WTC11 (cell line): ENCODE measurements at regions not wholly inside any gene's neighbourhood (a gene's known extent, or its start where the extent isn't known, plus 50 kb on each side); places are given as distances from the start of the nearest gene placed in this dataset.

Experiments
- ATAC-seq: fragments of 200-7000 bp; cut with Tn5 transposase; 2 replicates; pipeline ENCODE4 v1.10.0; 2021; ENCODE audit warnings: mild to moderate bottlenecking, moderate library complexity
- CTCF ChIA-PET: fragments of 300-600 bp; sonication (Branson Sonifier 250); formaldehyde crosslinking; loops from one replicate; lab custom pipeline; 2021; ENCODE audit warnings: antibody characterized with exemption; lab: Charles Lee
- POLR2A ChIA-PET: fragments of 350-600 bp; sonication (Branson Sonifier 250); formaldehyde crosslinking; loops from one replicate; lab custom pipeline; 2021; ENCODE audit warnings: antibody characterized with exemption; lab: Charles Lee
- DNase-seq: peaks from one replicate; pipeline ENCODE4 v3.0.0; 2021; ENCODE audit warnings: low spot score
- H3K27ac Mint-ChIP-seq: 2 replicates; pipeline ENCODE4 v1.8.0; 2021; ENCODE audit warnings: mixed read lengths
- H3K27me3 Mint-ChIP-seq: 2 replicates; pipeline ENCODE4 v1.8.0; 2021; ENCODE audit warnings: low read depth, mild to moderate bottlenecking, moderate library complexity, mixed read lengths
- H3K36me3 Mint-ChIP-seq: 2 replicates; pipeline ENCODE4 v1.8.0; 2021; ENCODE audit warnings: mixed read lengths
- H3K4me1 Mint-ChIP-seq: 2 replicates; pipeline ENCODE4 v1.8.0; 2022; ENCODE audit warnings: mixed read lengths
- H3K4me3 Mint-ChIP-seq: 2 replicates; pipeline ENCODE4 v1.8.0; 2021; ENCODE audit warnings: mild to moderate bottlenecking, moderate library complexity, mixed read lengths
- H3K9me3 Mint-ChIP-seq: 2 replicates; pipeline ENCODE4 v1.8.0; 2021; ENCODE audit warnings: mixed read lengths
- AFF4 ChIP-seq: sonication (generic); formaldehyde crosslinking; IDR thresholded peaks from 2 replicates; pipeline ENCODE4 v1.8.1; 2023; ENCODE audit warnings: mild to moderate bottlenecking, missing genetic modification reagents, borderline replicate concordance
- AR ChIP-seq: fragments of 250-450 bp; sonication (Bioruptor Pico); IDR thresholded peaks from 2 replicates; pipeline ENCODE4 v1.9.0; 2021; ENCODE audit warnings: mild to moderate bottlenecking
- CBFB ChIP-seq: sonication (generic); formaldehyde crosslinking; IDR thresholded peaks from 2 replicates; pipeline ENCODE4 v1.8.1; 2022; ENCODE audit warnings: mild to moderate bottlenecking, low read depth, missing genetic modification reagents
- CREM ChIP-seq: sonication (generic); formaldehyde crosslinking; IDR thresholded peaks from 2 replicates; pipeline ENCODE4 v1.8.1; 2022; ENCODE audit warnings: mild to moderate bottlenecking, missing genetic modification reagents, moderate library complexity
- E2F1 ChIP-seq: sonication (generic); formaldehyde crosslinking; IDR thresholded peaks from 2 replicates; pipeline ENCODE4 v1.8.0; 2022; ENCODE audit warnings: mild to moderate bottlenecking, missing genetic modification reagents
- ETV6 ChIP-seq: sonication (generic); formaldehyde crosslinking; IDR thresholded peaks from 2 replicates; pipeline ENCODE4 v1.8.1; 2022; ENCODE audit warnings: mild to moderate bottlenecking, missing genetic modification reagents
- FOXP1 ChIP-seq: sonication (generic); formaldehyde crosslinking; IDR thresholded peaks from 2 replicates; pipeline ENCODE4 v1.8.0; 2022; ENCODE audit warnings: missing genetic modification reagents, mild to moderate bottlenecking, moderate library complexity, borderline replicate concordance
- HMGXB4 ChIP-seq: sonication (generic); formaldehyde crosslinking; IDR thresholded peaks from 2 replicates; pipeline ENCODE4 v1.8.1; 2023; ENCODE audit warnings: mild to moderate bottlenecking, moderate library complexity, missing genetic modification reagents
- NFE2L1 ChIP-seq: sonication (generic); formaldehyde crosslinking; IDR thresholded peaks from 2 replicates; pipeline ENCODE4 v1.8.1; 2023; ENCODE audit warnings: missing genetic modification reagents
- PRRX2 ChIP-seq: fragments of 250-450 bp; sonication (Bioruptor Pico); IDR thresholded peaks from 2 replicates; pipeline ENCODE4 v1.8.0; 2021; ENCODE audit warnings: mild to moderate bottlenecking
- RELA ChIP-seq: sonication (generic); formaldehyde crosslinking; IDR thresholded peaks from 2 replicates; pipeline ENCODE4 v1.8.1; 2022; ENCODE audit warnings: missing genetic modification reagents, mild to moderate bottlenecking, borderline replicate concordance
- SOX15 ChIP-seq: fragments of 250-450 bp; sonication (Bioruptor Pico); IDR thresholded peaks from 2 replicates; pipeline ENCODE4 v1.9.0; 2021; ENCODE audit warnings: mild to moderate bottlenecking
- TP53 ChIP-seq: sonication (generic); formaldehyde crosslinking; IDR thresholded peaks from 2 replicates; pipeline ENCODE4 v1.8.1; 2023; ENCODE audit warnings: mild to moderate bottlenecking, missing genetic modification reagents
- USF1 ChIP-seq: sonication (generic); formaldehyde crosslinking; IDR thresholded peaks from 2 replicates; pipeline ENCODE4 v1.8.0; 2022; ENCODE audit warnings: mild to moderate bottlenecking, missing genetic modification reagents
- ZBTB21 ChIP-seq: sonication (generic); formaldehyde crosslinking; IDR thresholded peaks from 2 replicates; pipeline ENCODE4 v1.8.1; 2023; ENCODE audit warnings: mild to moderate bottlenecking, missing genetic modification reagents, borderline replicate concordance
- ZNF281 ChIP-seq: sonication (generic); formaldehyde crosslinking; IDR thresholded peaks from 2 replicates; pipeline ENCODE4 v1.8.0; 2023; ENCODE audit warnings: mild to moderate bottlenecking, missing genetic modification reagents
- ZNF512 ChIP-seq: sonication (generic); formaldehyde crosslinking; IDR thresholded peaks from 2 replicates; pipeline ENCODE4 v1.8.1; 2022; ENCODE audit warnings: missing genetic modification reagents, borderline replicate concordance
- ZNF671 ChIP-seq: fragments of 250-450 bp; sonication (Bioruptor Pico); IDR thresholded peaks from 2 replicates; pipeline ENCODE4 v1.8.0; 2021; ENCODE audit warnings: mild to moderate bottlenecking

GRCh38 chr2:48197618-48198017, 116.9 kb upstream of the FOXN2 start (continued):
- TF ChIP-seq AR (CRISPR knock-in tag) (no peak), ZNF281 (CRISPR knock-in tag) (no peak)

GRCh38 chr2:48198371-48198770, 116.1 kb upstream of the FOXN2 start:
- Mint-ChIP-seq H3K9me3 (peaks cover 5% of the 10 kb centered on the region), H3K4me1 (peaks cover 48% of the 10 kb centered on the region), H3K27me3 (no peaks in the 10 kb centered on the region), H3K4me3 (no peak overlapping the region), H3K36me3 (no peaks in the 10 kb centered on the region), H3K27ac (no peak overlapping the region)
- TF ChIP-seq ZNF671 (CRISPR knock-in tag) (no peak), FOXP1 (CRISPR knock-in tag) (no peak), RELA (CRISPR knock-in tag) (no peak), E2F1 (no peak), PRRX2 (CRISPR knock-in tag) (no peak), ZBTB21 (CRISPR knock-in tag) (no peak), HMGXB4 (CRISPR knock-in tag) (no peak), CBFB (CRISPR knock-in tag) (no peak), USF1 (CRISPR knock-in tag) (no peak), TP53 (no peak), NFE2L1 (no peak), ZNF512 (CRISPR knock-in tag) (no peak), AFF4 (no peak), SOX15 (CRISPR knock-in tag) (no peak), ETV6 (CRISPR knock-in tag) (no peak), CREM (CRISPR knock-in tag) (no peak)
- CTCF ChIA-PET, result interaction anchor here (1.2 kb wide), 1 partner anchor 390 kb away, joined by 3 read pairs; no protein-coding TSS in a partner anchor
- DNase-seq, result no peak
- no peak for ATAC-seq
- POLR2A ChIA-PET, result no interaction called here
